H1 (cell line): ENCODE measurements at regions not wholly inside any gene's neighbourhood (a gene's known extent, or its start where the extent isn't known, plus 50 kb on each side); places are given as distances from the start of the nearest gene placed in this dataset.

Experiments
- CTCF ChIA-PET: fragments of 300-600 bp; sonication (Branson Sonifier 250); formaldehyde crosslinking; loops from one replicate; lab custom pipeline; 2021; ENCODE audit not compliant: partially characterized antibody; lab: Charles Lee
- POLR2A ChIA-PET: fragments of 300-600 bp; sonication (Branson Sonifier 250); formaldehyde crosslinking; loops from one replicate; lab custom pipeline; 2021; ENCODE audit warnings: inconsistent platforms; ENCODE audit not compliant: partially characterized antibody; lab: Charles Lee
- DNase-seq, 2 experiments: peaks; one replicate each; pipeline versions ENCODE4 v3.0.0 to v3.0.0-alpha.2; 2010 to 2022; ENCODE audit warnings: low spot score in 2 of 2, low read depth in 1 of 2, mixed read lengths in 1 of 2
- FAIRE-seq: peaks from 2 replicates; lab custom pipeline; 2011; peaks lifted over from hg19 to GRCh38; lab: Jason Lieb, UNC
- H2AFZ ChIP-seq: 2 replicates; pipeline ENCODE4 v1.8.1; 2012; ENCODE audit warnings: low read length, inconsistent platforms
- H2AK5ac ChIP-seq: 2 replicates; pipeline ENCODE4 v1.6.1; 2013; ENCODE audit warnings: low read depth, low read length
- H2BK120ac ChIP-seq: replicated peaks from 2 replicates; pipeline ENCODE3; 2013; ENCODE audit warnings: low read depth, low read length, inconsistent platforms
- H2BK12ac ChIP-seq: 2 replicates; pipeline ENCODE4 v1.6.1; 2013; ENCODE audit warnings: low read depth, low read length
- H2BK15ac ChIP-seq: 2 replicates; pipeline ENCODE4 v1.6.1; 2013; ENCODE audit warnings: low read length
- H2BK20ac ChIP-seq: 2 replicates; pipeline ENCODE4 v1.6.1; 2013; ENCODE audit warnings: low read length
- H2BK5ac ChIP-seq: 2 replicates; pipeline ENCODE4 v1.6.1; 2013; ENCODE audit warnings: low read depth, low read length
- H3K14ac ChIP-seq: 2 replicates; pipeline ENCODE4 v1.6.1; 2013; ENCODE audit warnings: inconsistent platforms; ENCODE audit not compliant: insufficient read length
- H3K18ac ChIP-seq: 2 replicates; pipeline ENCODE4 v1.6.1; 2013; ENCODE audit warnings: low read length; ENCODE audit errors: extremely low read depth
- H3K23ac ChIP-seq: 2 replicates; pipeline ENCODE4 v1.6.1; 2013; ENCODE audit warnings: inconsistent platforms; ENCODE audit not compliant: insufficient read length
- H3K23me2 ChIP-seq: 2 replicates; pipeline ENCODE4 v1.6.1; 2013; ENCODE audit warnings: low read depth, low read length
- H3K27ac ChIP-seq: 2 replicates; pipeline ENCODE4 v1.6.1; 2011; ENCODE audit warnings: low read depth, low read length, inconsistent platforms
- H3K27me3 ChIP-seq, 4 experiments: replicated peaks in 1 of 4; 1 replicate in 1 of 4; 2 replicates in 3 of 4; pipeline versions ENCODE4 v1.6.1 to v1.8.1; 2011 to 2013; ENCODE audit warnings: low read length in 3 of 4, mild to moderate bottlenecking in 3 of 4, inconsistent platforms in 2 of 4, mixed read lengths in 2 of 4, moderate library complexity in 1 of 4; ENCODE audit not compliant: control insufficient read depth in 3 of 4, insufficient read depth in 3 of 4; ENCODE audit errors: extremely low read depth in 1 of 4
- H3K36me3 ChIP-seq, 4 experiments: 2 replicates each; pipeline versions ENCODE4 v1.6.1 to v1.8.1; 2011 to 2013; ENCODE audit warnings: mild to moderate bottlenecking in 4 of 4, low read length in 3 of 4, moderate library complexity in 2 of 4, control low read depth in 1 of 4, inconsistent platforms in 1 of 4; ENCODE audit not compliant: insufficient read depth in 4 of 4, control insufficient read depth in 2 of 4
- H3K4ac ChIP-seq: replicated peaks from 2 replicates; pipeline ENCODE3; 2013; ENCODE audit warnings: low read length, low read depth, mixed read lengths, inconsistent platforms; ENCODE audit not compliant: insufficient read length
- H3K4me1 ChIP-seq, 4 experiments: replicated peaks in 1 of 4; 1 replicate in 1 of 4; 2 replicates in 3 of 4; pipeline versions ENCODE4 v1.6.1 to v1.8.1; 2011 to 2013; ENCODE audit warnings: low read length in 3 of 4, inconsistent platforms in 2 of 4, mixed read lengths in 1 of 4; ENCODE audit not compliant: insufficient read depth in 4 of 4, control insufficient read depth in 3 of 4
- H3K4me2 ChIP-seq, 2 experiments: 2 replicates each; pipeline versions ENCODE4 v1.6.1 to v1.8.1; 2011 to 2013; ENCODE audit warnings: low read depth in 2 of 2, low read length in 2 of 2, control low read depth in 1 of 2, inconsistent platforms in 1 of 2, mild to moderate bottlenecking in 1 of 2; ENCODE audit not compliant: insufficient read depth in 1 of 2
- H3K4me3 ChIP-seq, 4 experiments: fragments of 200-600, 300-600 bp in 1 of 4; sonication (generic), shearing (Covaris generic), sonication (Bioruptor Twin) in 1 of 4; 2 replicates each; pipeline versions ENCODE4 v1.5.1 to v1.8.1; 2011 to 2016; ENCODE audit warnings: low read length in 4 of 4, low read depth in 3 of 4, control low read depth in 2 of 4, inconsistent platforms in 2 of 4, mild to moderate bottlenecking in 2 of 4, mixed read lengths in 1 of 4, moderate library complexity in 1 of 4; ENCODE audit not compliant: insufficient read depth in 2 of 4; ENCODE audit errors: extremely low read depth in 1 of 4
- H3K56ac ChIP-seq: replicated peaks from 2 replicates; pipeline ENCODE3; 2013; ENCODE audit warnings: low read depth, mild to moderate bottlenecking, mixed read lengths, low read length, inconsistent platforms; ENCODE audit not compliant: insufficient read length
- H3K79me1 ChIP-seq: 2 replicates; pipeline ENCODE4 v1.6.1; 2013; ENCODE audit warnings: low read depth, low read length, control low read depth
- H3K79me2 ChIP-seq, 2 experiments: 2 replicates each; pipeline versions ENCODE4 v1.6.1 to v1.8.1; 2012 to 2013; ENCODE audit warnings: low read length in 2 of 2, mild to moderate bottlenecking in 2 of 2, inconsistent platforms in 1 of 2; ENCODE audit not compliant: insufficient read depth in 2 of 2, control insufficient read depth in 1 of 2
- H3K9ac ChIP-seq, 4 experiments: replicated peaks in 1 of 4; 1 replicate in 1 of 4; 2 replicates in 3 of 4; pipeline versions ENCODE4 v1.6.1 to v1.8.1; 2011 to 2013; ENCODE audit warnings: low read depth in 3 of 4, low read length in 3 of 4, control low read depth in 2 of 4, mild to moderate bottlenecking in 2 of 4, moderate library complexity in 2 of 4, inconsistent platforms in 1 of 4; ENCODE audit errors: extremely low read depth in 1 of 4
- H3K9me3 ChIP-seq, 2 experiments: 2 replicates each; pipeline versions ENCODE4 v1.6.1 to v1.8.1; 2012 to 2013; ENCODE audit warnings: mild to moderate bottlenecking in 2 of 2, moderate library complexity in 2 of 2, control low read depth in 1 of 2, inconsistent platforms in 1 of 2, low read depth in 1 of 2, low read length in 1 of 2, mixed read lengths in 1 of 2; ENCODE audit not compliant: insufficient read depth in 2 of 2
- H4K20me1 ChIP-seq, 2 experiments: replicated peaks in 1 of 2; 2 replicates each; pipeline versions ENCODE3 to v1.8.1; 2011 to 2013; ENCODE audit warnings: inconsistent platforms in 2 of 2, low read length in 2 of 2, mild to moderate bottlenecking in 1 of 2; ENCODE audit not compliant: insufficient read depth in 2 of 2, control insufficient read depth in 1 of 2
- H4K5ac ChIP-seq: 2 replicates; pipeline ENCODE4 v1.6.1; 2013; ENCODE audit warnings: low read length, low read depth, mixed read lengths, inconsistent platforms; ENCODE audit not compliant: insufficient read length
- H4K8ac ChIP-seq: 2 replicates; pipeline ENCODE4 v1.8.0; 2013; ENCODE audit warnings: mild to moderate bottlenecking, moderate library complexity, low read length, inconsistent platforms; ENCODE audit not compliant: insufficient read depth; ENCODE audit errors: extremely low read depth
- H4K91ac ChIP-seq: replicated peaks from 2 replicates; pipeline ENCODE3; 2013; ENCODE audit warnings: low read length, mixed read lengths, inconsistent platforms; ENCODE audit not compliant: insufficient read length
- BCL11A ChIP-seq, 2 experiments: IDR thresholded peaks; one replicate each; pipeline ENCODE4 v1.6.1; 2011; ENCODE audit warnings: low read depth in 2 of 2, low read length in 2 of 2, mild to moderate bottlenecking in 2 of 2
- CTBP2 ChIP-seq: IDR thresholded peaks from 2 replicates; pipeline ENCODE4 v1.7.0; 2011; ENCODE audit warnings: borderline replicate concordance, mild to moderate bottlenecking, moderate library complexity, mixed read lengths, low read length; ENCODE audit not compliant: insufficient read depth, insufficient read length
- GABPA ChIP-seq: IDR thresholded peaks from 2 replicates; pipeline ENCODE4 v1.6.1; 2011; ENCODE audit warnings: mild to moderate bottlenecking, low read length, moderate library complexity, borderline replicate concordance; ENCODE audit not compliant: insufficient read depth
- GTF2F1 ChIP-seq: IDR thresholded peaks from 2 replicates; pipeline ENCODE4 v1.6.1; 2012; ENCODE audit warnings: low read depth, low read length, improper control_type of control experiment, borderline replicate concordance
- KDM4A ChIP-seq: IDR thresholded peaks from one replicate; pipeline ENCODE4 v1.7.1; 2012; ENCODE audit warnings: low read depth, mild to moderate bottlenecking, moderate library complexity, low read length, inconsistent platforms; ENCODE audit not compliant: severe bottlenecking
- NANOG ChIP-seq: IDR thresholded peaks from 2 replicates; pipeline ENCODE4 v1.6.1; 2011; ENCODE audit warnings: low read length, low read depth, mild to moderate bottlenecking, inconsistent platforms; ENCODE audit not compliant: insufficient read depth, poor library complexity, severe bottlenecking
- SIX5 ChIP-seq: IDR thresholded peaks from 2 replicates; pipeline ENCODE4 v1.6.1; 2011; ENCODE audit warnings: mild to moderate bottlenecking, low read depth, low read length
- TAF7 ChIP-seq: optimal IDR thresholded peaks from 2 replicates; pipeline ENCODE3; 2011; ENCODE audit warnings: low read depth, mild to moderate bottlenecking, inconsistent platforms, low read length, moderate library complexity, borderline replicate concordance
- WGBS, 2 experiments: shearing (Covaris generic) in 1 of 2; methylation state at CpG; one replicate each; pipeline versions ENCODE4 v1.1.6 to v1.1.7; 2013 to 2015; ENCODE audit warnings: low lambda C conversion rate in 2 of 2, mixed read lengths in 2 of 2, inconsistent platforms in 1 of 2, low coverage in 1 of 2, missing lambda C conversion rate in 1 of 2; ENCODE audit not compliant: insufficient replicate concordance in 2 of 2, insufficient coverage in 1 of 2, insufficient read length in 1 of 2; ENCODE audit errors: extremely low coverage in 1 of 2, missing lambda C conversion rate in 1 of 2; 5-methylcytosine and 5-hydroxymethylcytosine counted together

- Histone ChIP-seq H2BK5ac (no peak overlapping the region), H2AK5ac (no peak overlapping the region), H3K4me3 (no peak overlapping the region), H3K18ac (no peak overlapping the region), H4K5ac (no peak overlapping the region), H2BK20ac (no peak overlapping the region), H3K4me1 (no peaks in the 10 kb centered on the region), H3K36me3 (no peaks in the 10 kb centered on the region), H3K4me2 (no peak overlapping the region), H3K23me2 (no peaks in the 10 kb centered on the region), H4K91ac (no peak overlapping the region), H3K9ac (no peak overlapping the region), H2BK12ac (no peak overlapping the region), H3K4ac (no peak overlapping the region), H3K79me2 (no peaks in the 10 kb centered on the region), H2BK120ac (no peak overlapping the region), H3K27ac (no peak overlapping the region), H4K20me1 (no peaks in the 10 kb centered on the region), H3K56ac (no peak overlapping the region), H3K14ac (no peak overlapping the region), H4K8ac (no peak overlapping the region), H3K9me3 (no peaks in the 10 kb centered on the region), H2AFZ (no peak overlapping the region), H3K27me3 (peaks cover 0 to 1% (median 0%) of the 10 kb centered on the region in 4 experiments; a peak in 1 of 7 replicates), H2BK15ac (no peak overlapping the region), H3K23ac (no peak overlapping the region), H3K79me1 (no peaks in the 10 kb centered on the region)
- FAIRE-seq (no peak), DNase-seq (no peak)
- POLR2A ChIA-PET: no interaction called here
- CTCF ChIA-PET: interaction anchor here (0.8 to 1.0 kb wide), 2 partner anchors 113 to 177 kb away, joined by 3 read pairs; no protein-coding TSS in a partner anchor
- WGBS, 2 experiments: 91% methylated on average over 1 of the region's 1 CpG; no CpG with 5 or more reads in 1 of the 2 experiments
- TF ChIP-seq GABPA (no peak), BCL11A (IDR thresholded peaks at IDR 0.05; ENCODE audit: low read depth in 2 of 2, low read length in 2 of 2) (no peak), KDM4A (no peak), GTF2F1 (no peak), TAF7 (no peak), CTBP2 (no peak), NANOG (no peak), SIX5 (no peak)
These were observed 421.1 kb downstream of the PDCD6IP start for GRCh38 chr3:34219556-34219955.
